ENCODE measurements at regions not wholly inside any gene's neighbourhood (a gene's known extent, or its start where the extent isn't known, plus 50 kb on each side); places are given as distances from the start of the nearest gene placed in this dataset.

- TF ChIP-seq, protein P1, sequence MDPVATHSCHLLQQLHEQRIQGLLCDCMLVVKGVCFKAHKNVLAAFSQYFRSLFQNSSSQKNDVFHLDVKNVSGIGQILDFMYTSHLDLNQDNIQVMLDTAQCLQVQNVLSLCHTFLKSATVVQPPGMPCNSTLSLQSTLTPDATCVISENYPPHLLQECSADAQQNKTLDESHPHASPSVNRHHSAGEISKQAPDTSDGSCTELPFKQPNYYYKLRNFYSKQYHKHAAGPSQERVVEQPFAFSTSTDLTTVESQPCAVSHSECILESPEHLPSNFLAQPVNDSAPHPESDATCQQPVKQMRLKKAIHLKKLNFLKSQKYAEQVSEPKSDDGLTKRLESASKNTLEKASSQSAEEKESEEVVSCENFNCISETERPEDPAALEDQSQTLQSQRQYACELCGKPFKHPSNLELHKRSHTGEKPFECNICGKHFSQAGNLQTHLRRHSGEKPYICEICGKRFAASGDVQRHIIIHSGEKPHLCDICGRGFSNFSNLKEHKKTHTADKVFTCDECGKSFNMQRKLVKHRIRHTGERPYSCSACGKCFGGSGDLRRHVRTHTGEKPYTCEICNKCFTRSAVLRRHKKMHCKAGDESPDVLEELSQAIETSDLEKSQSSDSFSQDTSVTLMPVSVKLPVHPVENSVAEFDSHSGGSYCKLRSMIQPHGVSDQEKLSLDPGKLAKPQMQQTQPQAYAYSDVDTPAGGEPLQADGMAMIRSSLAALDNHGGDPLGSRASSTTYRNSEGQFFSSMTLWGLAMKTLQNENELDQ (tag by site-specific recombination; IDR thresholded peaks at IDR 0.05; ENCODE audit: low read depth) = no peak
- TF ChIP-seq ZNF792 (tag by site-specific recombination; IDR thresholded peaks at IDR 0.05) (no peak), ZNF610 (tag by site-specific recombination; IDR thresholded peaks at IDR 0.05; ENCODE audit: borderline replicate concordance) (no peak), ZNF114 (tag by site-specific recombination; IDR thresholded peaks at IDR 0.05) (no peak), ZBTB17 (tag by site-specific recombination; IDR thresholded peaks at IDR 0.05) (no peak), CTCF (tag by site-specific recombination; IDR thresholded peaks at IDR 0.05) (no peak), ZBTB7A (tag by site-specific recombination; IDR thresholded peaks at IDR 0.05; ENCODE audit: low read depth) (no peak), ZNF629 (tag by site-specific recombination; IDR thresholded peaks at IDR 0.05) (no peak)
- TF ChIP-seq, protein P2, sequence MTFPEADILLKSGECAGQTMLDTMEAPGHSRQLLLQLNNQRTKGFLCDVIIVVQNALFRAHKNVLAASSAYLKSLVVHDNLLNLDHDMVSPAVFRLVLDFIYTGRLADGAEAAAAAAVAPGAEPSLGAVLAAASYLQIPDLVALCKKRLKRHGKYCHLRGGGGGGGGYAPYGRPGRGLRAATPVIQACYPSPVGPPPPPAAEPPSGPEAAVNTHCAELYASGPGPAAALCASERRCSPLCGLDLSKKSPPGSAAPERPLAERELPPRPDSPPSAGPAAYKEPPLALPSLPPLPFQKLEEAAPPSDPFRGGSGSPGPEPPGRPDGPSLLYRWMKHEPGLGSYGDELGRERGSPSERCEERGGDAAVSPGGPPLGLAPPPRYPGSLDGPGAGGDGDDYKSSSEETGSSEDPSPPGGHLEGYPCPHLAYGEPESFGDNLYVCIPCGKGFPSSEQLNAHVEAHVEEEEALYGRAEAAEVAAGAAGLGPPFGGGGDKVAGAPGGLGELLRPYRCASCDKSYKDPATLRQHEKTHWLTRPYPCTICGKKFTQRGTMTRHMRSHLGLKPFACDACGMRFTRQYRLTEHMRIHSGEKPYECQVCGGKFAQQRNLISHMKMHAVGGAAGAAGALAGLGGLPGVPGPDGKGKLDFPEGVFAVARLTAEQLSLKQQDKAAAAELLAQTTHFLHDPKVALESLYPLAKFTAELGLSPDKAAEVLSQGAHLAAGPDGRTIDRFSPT (tag by site-specific recombination; IDR thresholded peaks at IDR 0.05) = no peak
- TF ChIP-seq, protein P3, sequence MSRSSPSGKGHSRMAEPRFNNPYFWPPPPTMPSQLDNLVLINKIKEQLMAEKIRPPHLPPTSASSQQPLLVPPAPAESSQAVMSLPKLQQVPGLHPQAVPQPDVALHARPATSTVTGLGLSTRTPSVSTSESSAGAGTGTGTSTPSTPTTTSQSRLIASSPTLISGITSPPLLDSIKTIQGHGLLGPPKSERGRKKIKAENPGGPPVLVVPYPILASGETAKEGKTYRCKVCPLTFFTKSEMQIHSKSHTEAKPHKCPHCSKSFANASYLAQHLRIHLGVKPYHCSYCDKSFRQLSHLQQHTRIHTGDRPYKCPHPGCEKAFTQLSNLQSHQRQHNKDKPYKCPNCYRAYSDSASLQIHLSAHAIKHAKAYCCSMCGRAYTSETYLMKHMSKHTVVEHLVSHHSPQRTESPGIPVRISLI (tag by site-specific recombination; IDR thresholded peaks at IDR 0.05) = no peak
Observed at GRCh38 chr12:85572956-85573355, 263.3 kb downstream of the RASSF9 start.

All from HEK293 (cell line).